ENCODE measurements at regions not wholly inside any gene's neighbourhood (a gene's known extent, or its start where the extent isn't known, plus 50 kb on each side); places are given as distances from the start of the nearest gene placed in this dataset.
A peak's percentile ranks its signal among the peaks of the same experiment; 100 is the strongest.

DNA sequence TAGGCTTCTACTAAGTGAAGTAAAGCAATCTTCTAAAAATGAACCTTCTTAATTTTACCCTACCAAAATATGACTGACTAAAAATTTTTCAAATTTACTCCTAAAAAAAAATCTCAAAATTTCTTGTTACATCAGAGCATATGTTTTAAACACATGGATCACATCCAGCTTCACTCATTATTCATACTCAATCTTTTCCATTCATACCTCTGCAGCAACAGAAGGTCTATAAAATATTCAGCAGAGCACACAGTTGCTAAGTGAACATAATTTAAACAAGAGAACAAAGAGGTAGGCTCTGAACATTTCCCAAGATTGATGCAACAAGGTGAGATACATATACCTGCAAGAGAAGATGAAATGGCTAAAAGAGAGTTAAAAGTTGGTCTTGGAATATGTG, 213.9 kb downstream of the SOD2 start:
- no peak for DNase-seq (ENCODE audit: low read depth)

DNA sequence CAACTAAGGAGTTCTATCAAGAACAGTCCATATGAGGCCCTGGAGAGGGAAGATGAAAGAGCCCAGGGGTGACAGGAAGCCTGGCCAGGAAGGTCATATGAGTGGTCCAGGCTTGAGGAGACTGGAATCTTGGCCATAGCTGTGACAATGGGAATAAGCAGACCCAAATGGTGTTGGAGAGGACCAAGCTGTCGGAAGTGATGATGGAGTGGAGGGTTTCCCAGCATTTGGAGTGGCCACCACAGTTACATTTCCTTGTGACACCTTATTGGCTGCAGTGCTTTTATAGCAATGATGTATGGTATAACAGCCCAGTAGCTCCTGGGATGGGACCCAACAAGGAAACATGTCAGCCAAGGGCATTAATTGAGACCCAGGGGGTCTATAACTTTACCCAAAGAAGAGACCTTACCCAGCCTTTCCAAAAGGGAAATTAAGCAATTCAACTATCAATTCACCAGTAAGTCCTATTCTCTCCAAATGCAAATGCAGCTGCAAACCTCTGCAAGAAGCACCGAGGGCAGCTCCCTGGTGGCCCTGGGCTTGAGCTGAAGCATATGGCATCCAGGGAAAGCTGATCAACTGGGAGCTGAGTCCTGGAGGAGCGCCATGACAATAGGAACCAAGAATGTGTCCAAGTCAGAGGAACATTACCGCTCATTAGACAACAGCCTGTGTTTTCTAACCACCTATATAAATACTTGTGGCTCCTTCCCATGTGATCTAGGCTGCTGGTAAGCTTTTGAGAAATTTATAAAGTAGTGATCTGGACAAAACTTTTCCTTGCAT, 219.4 kb downstream of the SOD2 start:
- DNase-seq (ENCODE audit: low read depth), result no peak

DNA sequence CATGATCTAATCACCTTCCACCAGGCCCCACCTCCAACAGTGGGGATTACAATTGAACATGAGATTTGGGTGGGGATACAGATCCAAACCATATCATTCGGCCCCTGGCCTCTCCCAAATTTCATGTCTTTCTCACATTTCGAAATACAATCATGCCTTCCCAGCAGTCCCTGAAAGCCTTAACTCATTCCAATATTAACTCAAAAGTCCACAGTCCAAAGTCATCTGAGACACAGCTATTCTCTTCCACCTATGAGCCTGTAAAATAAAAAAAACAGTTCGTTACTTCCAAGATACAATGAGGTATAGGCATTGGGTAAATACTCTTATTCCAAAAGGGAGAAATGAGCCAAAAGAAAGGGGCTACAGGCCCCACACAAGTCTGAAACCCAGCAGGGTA, 222.6 kb downstream of the SOD2 start:
- no peak for DNase-seq (ENCODE audit: low read depth)

DNA sequence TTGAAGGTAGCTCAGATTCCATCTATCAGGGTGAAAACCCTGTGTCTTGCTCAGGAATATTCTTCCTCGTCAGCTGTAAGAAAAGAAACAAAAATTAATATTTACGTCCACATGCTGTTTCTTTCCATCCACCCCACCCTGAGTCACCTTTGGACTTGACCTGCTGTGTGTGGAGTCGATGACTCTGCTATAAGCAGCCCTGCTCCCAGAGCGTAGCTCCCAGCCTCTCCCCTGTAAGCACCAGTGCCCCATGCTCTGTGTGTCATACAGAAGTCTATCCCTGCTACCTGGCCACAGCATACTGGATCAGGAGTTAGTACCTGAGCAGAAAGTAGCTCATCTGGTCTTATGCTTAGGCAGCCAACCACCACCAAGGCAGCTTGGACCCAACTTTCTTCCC, 223.6 kb downstream of the SOD2 start:
- no peak for DNase-seq (ENCODE audit: low read depth)

DNA sequence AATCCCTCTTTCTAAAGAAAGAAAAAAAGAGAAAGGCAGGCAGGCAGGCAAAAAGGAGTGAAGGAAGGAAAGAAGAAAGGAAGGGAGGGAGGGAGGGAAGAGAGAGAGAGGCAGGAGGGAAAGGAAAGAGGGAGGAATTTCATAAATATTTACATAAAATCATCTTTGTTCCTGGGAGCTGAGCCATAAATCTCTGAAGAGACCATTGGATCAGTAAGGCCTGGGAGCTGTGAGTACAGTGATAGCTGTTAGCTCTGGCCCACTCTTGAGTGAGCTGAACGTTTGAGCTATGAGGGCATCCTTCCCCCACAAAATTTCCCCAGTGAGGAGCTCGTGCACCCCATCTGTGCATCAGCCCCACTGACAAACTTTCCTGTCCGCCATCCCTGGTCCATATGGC, 224.0 kb downstream of the SOD2 start:
- no peak for DNase-seq (ENCODE audit: low read depth)

DNA sequence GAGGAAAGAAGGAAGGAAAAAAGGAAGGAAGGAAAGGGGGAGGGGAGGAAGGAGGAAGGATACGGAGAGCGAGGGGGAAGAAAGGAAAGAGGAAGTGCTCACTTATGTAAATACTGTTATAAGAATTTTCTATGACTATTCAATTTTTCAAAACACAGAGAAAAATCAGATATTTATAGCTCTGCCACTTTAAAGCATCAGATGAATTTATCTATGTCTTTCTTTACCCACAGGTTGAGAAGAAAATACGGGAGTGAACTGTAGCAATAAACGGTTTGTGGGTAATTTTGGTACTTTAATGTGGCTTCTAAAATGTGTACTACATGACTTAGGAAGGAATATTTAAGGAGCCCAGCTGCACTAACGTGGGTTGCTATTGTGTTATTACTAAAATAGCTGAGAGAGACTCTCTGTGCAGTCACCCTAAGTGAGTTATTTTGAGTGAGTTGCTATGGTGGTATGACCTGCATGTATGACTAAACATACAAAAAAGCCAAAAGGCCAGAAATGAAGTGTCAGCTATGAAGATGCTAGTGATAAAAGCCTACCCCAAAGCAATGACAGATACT, 225.5 kb downstream of the SOD2 start:
- no peak for DNase-seq (ENCODE audit: low read depth)

DNA sequence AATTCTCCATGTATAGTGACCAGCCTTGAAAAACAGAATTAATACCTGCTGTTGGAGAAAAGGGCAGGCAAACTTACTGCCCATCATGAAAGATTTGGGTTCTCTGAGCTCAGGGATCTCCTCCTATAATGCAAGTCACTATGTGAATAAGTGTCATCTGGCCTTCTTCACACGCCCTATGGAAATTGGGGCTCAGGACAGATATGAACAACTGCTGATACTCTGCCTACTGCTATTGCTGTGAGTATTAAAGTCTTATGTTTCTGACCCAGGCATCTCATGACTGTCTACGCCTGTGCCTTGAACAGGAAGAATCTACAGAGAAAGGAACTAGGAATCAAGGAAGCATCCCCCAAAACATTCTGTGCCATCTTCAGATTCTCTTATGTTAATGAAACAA, 226.1 kb downstream of the SOD2 start:
- DNase-seq (ENCODE audit: low read depth), result no peak

DNA sequence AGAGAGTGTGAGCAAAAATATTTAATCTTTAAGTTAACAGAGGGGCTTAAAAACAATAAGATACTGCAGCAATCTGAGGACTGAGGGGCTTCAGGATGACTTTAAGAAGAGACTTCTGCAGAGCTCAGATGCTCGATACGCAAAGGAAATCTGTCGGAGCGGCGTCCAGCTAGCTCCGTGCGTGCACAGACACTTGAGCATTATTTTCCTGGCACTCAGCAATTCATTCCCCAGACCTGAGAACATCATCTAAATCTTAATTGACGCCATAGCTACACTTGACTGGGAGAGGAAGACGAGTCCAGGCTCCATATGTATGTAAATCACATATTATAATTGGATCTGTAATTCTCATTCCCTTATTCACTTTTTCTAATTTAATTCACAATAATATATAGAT, 228.2 kb downstream of the SOD2 start:
- DNase-seq (ENCODE audit: low read depth), result no peak

DNA sequence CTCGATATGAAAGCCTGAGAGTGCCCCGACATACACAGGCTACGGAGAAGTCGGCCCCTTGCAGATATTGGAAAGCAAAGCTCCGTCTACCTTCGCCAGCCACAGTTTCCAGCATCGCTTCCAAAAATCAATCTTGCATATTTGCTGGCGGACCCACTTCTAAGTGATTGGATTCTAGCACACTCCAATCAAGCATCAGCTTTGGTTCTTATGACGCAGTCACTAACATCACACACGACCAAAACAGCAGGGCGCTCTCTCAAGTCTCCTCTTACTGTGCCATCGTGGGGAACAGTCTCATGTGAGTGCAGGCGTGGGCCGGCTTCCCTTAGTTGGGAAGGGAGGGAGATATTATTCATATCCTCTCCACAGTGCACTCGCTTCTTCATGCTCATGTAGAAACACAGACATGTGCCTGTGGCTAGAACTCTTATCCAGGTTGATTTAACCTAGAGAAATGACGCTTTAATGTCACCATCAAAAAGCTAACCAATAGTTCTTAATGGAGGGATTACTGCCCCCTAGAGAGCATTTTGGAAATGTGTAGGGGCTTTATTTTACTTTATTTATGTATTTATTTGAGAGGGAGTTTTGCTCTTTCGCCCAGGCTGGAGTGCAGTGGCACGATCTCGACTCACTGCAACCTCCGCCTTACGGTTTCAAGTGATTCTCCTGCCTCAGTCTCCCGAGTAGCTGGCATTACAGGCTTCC, 229.8 kb downstream of the SOD2 start:
- no peak for DNase-seq (ENCODE audit: low read depth)

DNA sequence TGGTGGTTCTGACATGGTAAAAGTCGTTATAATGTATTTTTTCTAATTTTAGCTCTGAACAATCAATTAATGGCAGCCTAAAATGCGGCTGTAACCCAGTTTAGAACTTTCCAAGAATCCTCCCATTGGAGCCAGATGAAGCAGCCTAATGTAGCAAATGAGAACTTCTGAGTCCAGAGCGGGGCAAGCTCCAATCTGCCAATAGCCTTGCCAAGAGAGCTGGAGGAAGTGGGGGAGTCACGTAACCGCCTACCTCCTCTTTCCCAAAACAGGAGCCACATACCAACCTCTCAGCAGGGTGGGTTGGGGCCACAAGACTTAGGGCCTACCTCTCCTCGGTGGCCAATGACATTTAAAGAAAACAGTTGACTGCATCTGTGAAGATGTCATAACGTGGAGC, 230.6 kb downstream of the SOD2 start:
- no peak for DNase-seq (ENCODE audit: low read depth)

DNA sequence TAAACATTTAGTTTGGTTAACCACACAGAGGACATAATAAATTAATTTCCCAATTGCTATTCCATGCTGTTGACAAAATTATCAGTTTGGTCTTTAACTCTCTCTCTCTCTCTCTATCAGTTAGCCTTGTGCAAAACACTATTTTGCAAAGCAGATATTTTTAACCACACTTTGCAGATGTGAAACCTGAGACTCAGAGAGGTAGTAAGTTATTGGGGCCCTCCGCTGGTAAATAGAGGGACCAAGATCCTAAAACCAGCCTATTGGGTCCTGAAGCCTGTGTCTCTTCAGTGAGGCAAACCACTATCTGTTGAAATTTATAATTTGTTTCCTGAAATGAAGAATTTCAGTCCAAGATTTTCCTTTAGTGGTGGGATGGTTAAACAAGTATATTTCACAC, 231.0 kb downstream of the SOD2 start:
- no peak for DNase-seq (ENCODE audit: low read depth)

DNA sequence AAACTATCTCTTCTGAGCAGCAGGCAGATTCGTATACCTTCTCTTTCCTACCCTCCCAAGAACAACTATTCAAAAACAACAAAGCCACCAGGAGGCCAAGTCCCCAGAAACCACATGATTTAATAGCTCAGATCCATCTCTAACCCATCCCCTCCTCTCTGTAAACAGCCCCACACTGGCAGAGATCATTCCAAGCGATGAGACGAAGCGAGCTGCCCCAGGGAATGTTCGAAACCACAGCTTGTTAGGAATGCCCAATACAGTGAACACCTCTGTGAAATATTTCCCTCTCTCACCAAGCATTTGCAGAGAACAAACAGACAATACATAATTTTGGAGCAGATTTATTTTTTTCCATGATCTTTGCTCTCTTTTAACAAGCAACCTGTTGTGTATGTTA, 231.8 kb downstream of the SOD2 start:
- DNase-seq (ENCODE audit: low read depth), result no peak

DNA sequence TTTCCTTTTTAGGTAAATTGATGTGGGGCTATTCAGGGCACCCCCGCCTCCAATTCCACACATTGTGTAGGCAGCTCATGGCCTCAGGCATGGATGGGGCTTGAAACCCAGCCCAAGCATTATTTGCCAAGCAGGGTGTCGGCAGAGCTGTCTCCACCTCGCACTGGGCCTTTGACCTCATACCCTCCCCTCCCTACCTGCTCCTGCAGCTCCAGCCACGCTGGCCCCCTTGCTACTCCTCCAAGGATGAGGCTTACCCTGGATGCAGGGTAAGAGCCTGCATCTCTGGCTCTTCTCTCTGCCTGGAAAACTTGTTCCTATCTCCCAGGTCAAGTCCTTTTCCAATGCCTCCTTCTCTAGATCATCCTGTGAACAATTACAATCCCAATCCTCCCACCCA, 232.6 kb downstream of the SOD2 start:
- DNase-seq (ENCODE audit: low read depth), result no peak

DNA sequence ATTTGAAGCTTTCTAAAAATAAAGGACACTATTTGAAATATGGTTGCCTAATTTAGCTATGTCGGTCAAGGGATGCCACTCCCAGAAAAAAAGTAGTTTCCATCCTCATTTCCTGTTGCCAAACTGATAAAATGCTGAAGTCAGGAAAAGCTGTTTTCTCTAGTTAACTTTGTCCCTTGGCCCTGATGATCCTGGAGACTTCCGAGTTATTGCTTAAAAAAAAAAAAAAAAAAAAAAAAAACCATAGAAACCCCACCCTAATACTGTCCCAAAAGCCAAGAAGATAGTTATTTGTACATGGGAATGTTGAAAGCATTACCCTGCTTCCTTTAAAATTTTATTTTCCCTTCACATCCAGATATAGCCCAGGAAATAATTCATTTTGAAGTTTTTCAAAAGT, 236.7 kb downstream of the SOD2 start:
- no peak for DNase-seq (ENCODE audit: low read depth)

DNA sequence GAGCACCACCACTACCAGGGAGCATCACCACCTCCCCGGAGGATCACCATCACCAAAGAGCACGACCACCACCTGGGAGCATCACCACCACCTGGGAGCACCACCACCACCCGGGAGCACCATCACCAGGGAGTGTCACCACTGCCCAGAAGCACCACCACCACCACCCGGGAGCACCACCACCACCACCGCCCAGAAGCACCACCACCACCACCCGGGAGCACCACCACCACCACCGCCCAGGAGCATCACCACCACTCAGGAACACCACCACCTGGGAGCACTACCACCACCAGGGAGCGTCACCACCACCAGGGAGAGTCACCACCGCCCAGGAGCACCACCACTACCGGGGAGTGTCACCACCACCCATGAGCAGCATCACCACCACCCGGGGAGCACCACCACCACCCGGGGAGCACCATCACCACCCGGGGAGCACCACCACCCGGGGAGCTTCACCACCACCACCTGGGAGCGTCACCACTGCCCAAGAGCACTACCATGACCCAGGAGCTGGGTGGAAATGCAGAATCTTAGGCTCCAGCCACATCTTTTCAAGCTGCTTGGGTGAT, 237.3 kb downstream of the SOD2 start:
- no peak for DNase-seq (ENCODE audit: low read depth)

DNA sequence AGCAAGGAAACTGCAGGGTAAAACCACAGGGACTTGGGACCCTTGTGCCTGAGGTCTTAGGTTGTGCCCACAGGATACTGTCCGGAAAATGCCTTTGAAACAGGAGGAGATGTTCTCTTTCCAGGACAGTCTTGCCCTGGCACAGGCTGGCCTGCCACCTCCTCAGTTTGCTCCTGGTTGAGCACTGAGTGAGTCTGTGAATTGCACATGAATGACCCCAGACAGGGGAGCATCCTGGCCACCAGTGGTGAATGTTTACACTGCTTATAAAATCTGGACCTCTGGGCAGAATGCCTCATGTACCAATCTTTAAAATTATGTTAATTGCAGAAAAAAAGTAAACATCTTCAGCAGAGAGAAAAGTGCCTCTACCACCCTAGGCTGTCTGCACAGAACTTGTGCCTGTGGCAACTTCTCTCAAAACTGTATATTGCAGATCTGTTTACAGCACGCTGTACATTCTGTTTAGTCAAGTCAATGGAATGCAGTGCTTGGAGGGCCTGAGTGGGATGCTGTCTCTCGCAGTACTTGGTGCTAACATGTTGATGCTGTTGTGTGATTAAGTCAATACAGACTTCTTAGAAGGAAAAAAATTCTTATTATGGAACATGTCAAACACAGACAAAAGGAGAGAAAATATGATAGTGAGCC, 242.1 kb downstream of the SOD2 start:
- peak; percentile 46 for DNase-seq (ENCODE audit: low read depth)

DNA sequence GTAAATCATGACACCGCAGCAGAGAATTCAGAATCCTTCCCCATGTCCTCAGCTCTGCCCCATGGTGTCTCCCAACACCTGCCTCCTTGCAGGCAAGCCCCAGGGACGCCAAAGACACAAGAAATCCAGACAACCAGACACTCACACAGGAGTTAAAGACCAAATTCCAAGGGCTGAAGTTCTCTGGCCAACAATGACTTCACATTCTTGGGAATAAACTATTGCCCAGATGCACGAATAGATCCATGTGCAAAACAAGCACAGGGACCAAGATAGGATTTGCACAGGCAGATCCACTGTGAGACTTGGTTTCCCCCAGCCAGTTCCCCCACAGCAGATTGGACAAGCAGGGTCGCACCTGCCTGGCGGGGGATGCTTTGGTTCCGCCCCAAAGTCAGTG, 246.7 kb downstream of the SOD2 start:
- DNase-seq (ENCODE audit: low read depth), result no peak

DNA sequence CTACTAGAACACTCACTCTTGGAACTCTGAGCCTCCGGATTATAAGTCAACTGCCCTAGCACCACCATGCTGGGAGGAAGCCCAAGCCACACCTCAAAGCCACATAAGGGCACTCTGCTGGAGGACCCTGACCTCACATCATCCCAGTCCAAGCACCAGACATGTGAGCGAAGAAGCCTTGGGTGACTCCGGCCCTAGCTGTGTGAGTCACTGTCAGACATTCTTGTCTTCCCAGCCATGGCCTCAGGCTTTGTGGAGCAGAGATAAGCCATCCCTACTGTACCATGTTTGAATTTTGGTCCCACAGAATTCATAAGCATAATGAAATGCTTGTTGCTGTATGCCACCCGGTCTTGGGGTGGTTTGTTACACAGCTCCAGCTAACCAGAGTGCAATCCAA, 247.7 kb downstream of the SOD2 start:
- no peak for DNase-seq (ENCODE audit: low read depth)

DNA sequence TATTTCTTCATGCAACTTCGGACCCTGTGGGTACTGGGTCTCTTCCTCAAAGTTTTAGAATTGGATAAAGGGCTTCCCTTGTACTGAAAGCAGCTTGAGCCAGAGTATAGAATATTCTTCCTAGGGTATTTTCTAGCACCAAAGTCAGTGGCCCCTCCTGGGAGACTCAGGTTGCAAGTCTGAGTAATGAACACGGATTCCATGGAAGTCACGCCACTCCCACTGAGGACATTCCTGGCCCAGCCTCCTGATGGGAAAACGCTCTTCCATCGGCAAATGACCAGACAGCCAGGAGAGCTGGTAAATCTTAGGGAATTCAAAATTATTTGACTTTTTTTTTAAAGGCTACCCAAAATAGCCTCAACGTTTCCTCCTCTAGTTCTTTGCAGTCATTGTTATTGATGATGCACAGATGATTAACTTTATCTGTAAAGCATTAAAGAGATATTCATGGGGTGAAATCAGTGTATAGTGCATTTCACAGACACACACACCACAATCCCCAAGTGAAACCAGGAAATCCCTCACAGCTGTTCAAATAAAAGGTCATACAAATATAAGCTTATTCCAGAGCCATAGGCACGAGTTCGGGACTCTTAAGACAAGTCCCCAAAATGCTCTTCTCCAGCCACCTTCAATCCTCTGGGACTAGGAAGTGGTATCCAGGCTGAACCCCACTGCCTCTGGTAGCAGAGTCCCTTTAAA, 248.8 kb downstream of the SOD2 start:
- no peak for DNase-seq (ENCODE audit: low read depth)

DNA sequence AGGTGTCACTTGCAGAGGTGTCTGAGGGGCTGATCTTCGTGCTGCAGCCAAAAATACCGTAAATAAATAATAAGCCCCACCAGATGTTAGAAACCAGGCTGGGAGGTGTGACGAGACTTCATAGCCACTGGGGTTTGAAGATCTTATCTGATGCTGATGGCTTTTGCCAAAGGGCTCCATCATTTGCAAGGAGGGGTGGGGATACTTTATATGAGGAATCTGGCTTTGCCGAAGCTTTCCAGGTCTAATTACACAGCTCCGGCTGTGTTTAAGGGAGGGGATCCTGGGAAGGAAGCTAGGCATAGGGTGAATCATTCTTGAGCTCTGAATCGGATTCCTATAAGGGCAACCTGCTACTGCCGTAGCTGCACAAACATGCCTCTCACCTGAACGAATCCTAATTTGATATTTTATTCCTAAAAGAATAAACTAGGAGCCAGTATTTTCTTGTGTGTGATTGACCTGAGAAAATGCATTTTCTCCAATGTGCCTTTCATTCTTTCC, 249.6 kb downstream of the SOD2 start:
- no peak for DNase-seq (ENCODE audit: low read depth)

DNA sequence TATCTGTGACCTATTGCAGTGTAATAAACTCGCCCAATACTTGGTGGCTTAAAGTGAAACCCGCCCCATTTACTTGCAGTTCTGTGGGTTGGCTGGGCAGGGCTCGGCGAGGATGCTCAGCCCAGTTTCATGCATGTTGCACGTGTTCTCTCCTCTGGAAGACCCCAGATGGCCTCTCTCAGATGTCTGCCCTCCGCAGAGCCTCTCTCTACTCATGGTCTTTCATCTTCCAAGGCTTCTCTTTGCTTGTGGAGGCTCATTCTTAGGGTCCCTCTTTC, 251.4 kb downstream of the SOD2 start:
- no peak for DNase-seq (ENCODE audit: low read depth)
